Lung (tissue), 11 donors: ENCODE measurements at regions not wholly inside any gene's neighbourhood (a gene's known extent, or its start where the extent isn't known, plus 50 kb on each side); places are given as distances from the start of the nearest gene placed in this dataset.
"Not testable (repeated sequence)": the region's sequence is repeated elsewhere in the genome, so short reads cannot be mapped to it uniquely, and the experiment has no call there.

Source experiments
- ATAC-seq: fragments of 200-7000 bp; cut with Tn5 transposase; one replicate; pipeline ENCODE4 v1.9.1; 2020; ENCODE audit warnings: moderate number of reproducible peaks; ENCODE audit not compliant: insufficient read depth, low FRiP score
- DNase-seq, 3 donors: peaks; one replicate each; pipeline ENCODE4 v3.0.0-alpha.2; 2013 to 2017
- H3K27ac ChIP-seq, 2 donors: one replicate each; pipeline ENCODE4 v1.5.1; 2013; ENCODE audit warnings: mild to moderate bottlenecking in 2 of 2, moderate library complexity in 2 of 2, control low read depth in 1 of 2, inconsistent platforms in 1 of 2, low read depth in 1 of 2, low read length in 1 of 2
- H3K27me3 ChIP-seq, 3 donors: one replicate each; pipeline ENCODE4 v1.5.1; 2013; ENCODE audit warnings: low read length in 2 of 3; ENCODE audit not compliant: control insufficient read depth in 3 of 3, insufficient read depth in 3 of 3
- H3K36me3 ChIP-seq, 4 donors: one replicate each; pipeline ENCODE4 v1.5.1; 2013; ENCODE audit warnings: low read length in 4 of 4, mild to moderate bottlenecking in 1 of 4, moderate library complexity in 1 of 4; ENCODE audit not compliant: control insufficient read depth in 4 of 4, insufficient read depth in 4 of 4
- H3K4me1 ChIP-seq, 5 donors: one replicate each; pipeline ENCODE4 v1.5.1; 2013; ENCODE audit warnings: low read length in 5 of 5, mild to moderate bottlenecking in 2 of 5, moderate library complexity in 1 of 5; ENCODE audit not compliant: control insufficient read depth in 5 of 5, insufficient read depth in 5 of 5
- H3K4me3 ChIP-seq: one replicate; pipeline ENCODE4 v1.5.1; 2013; ENCODE audit warnings: mild to moderate bottlenecking, control low read depth, moderate library complexity
- H3K9ac ChIP-seq, 2 donors: one replicate each; pipeline ENCODE4 v1.5.1; 2013; ENCODE audit warnings: low read length in 2 of 2, control low read depth in 1 of 2; ENCODE audit not compliant: insufficient read depth in 1 of 2
- H3K9me3 ChIP-seq, 4 donors: one replicate each; pipeline ENCODE4 v1.5.1; 2013; ENCODE audit warnings: low read length in 3 of 4, mild to moderate bottlenecking in 1 of 4, moderate library complexity in 1 of 4; ENCODE audit not compliant: control insufficient read depth in 4 of 4, insufficient read depth in 3 of 4
- WGBS, 2 donors: extraction: QIAGEN DNeasy Blood & Tissue Kit; methylation state at CpG; one replicate each; pipeline ENCODE4 v1.1.7; 2013; 5-methylcytosine and 5-hydroxymethylcytosine counted together
- TF ChIP-seq, protein P1 (sequence below): IDR thresholded peaks from 2 replicates; pipeline ENCODE4 v1.5.1; 2012; ENCODE audit warnings: mild to moderate bottlenecking; ENCODE audit errors: control extremely low read depth, extremely low read depth
- donor health status: control.
- donor health status: control.
- donor health status: Bipolar disorder and iron deficiency.
- donor health status: healthy.
- donor health status: DM: yes; HTN: yes; CAD: no.

DNA sequence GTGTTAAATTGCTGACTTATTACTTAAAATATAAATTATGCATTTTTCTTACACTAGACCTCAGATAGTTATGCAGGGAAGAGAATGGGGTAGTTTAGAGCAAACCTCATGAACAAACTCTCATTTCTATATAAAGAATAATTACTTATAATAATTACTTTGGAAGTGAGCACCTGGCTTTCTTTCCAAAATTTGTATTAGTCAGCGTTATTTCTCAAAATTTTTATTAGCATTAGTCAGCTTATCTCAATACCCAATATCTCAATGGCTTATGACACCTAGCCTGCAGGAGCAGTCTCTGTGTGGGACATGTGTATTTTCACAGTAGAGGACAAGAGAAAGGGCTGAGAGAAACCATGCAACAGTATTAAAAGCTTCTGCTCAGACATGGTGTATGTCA is 849.2 kb upstream of the HS3ST5 start:
- ATAC-seq (no peak), DNase-seq (no peak)
- no peaks in the 10 kb centered on the region for H3K4me1 ChIP-seq
- no peak overlapping the region for H3K27ac ChIP-seq
- H3K4me3 ChIP-seq = no peak overlapping the region
- WGBS, 2 donors = 83 to 90% methylated on average over 1 of the region's 1 CpG
- TF ChIP-seq, protein P1, sequence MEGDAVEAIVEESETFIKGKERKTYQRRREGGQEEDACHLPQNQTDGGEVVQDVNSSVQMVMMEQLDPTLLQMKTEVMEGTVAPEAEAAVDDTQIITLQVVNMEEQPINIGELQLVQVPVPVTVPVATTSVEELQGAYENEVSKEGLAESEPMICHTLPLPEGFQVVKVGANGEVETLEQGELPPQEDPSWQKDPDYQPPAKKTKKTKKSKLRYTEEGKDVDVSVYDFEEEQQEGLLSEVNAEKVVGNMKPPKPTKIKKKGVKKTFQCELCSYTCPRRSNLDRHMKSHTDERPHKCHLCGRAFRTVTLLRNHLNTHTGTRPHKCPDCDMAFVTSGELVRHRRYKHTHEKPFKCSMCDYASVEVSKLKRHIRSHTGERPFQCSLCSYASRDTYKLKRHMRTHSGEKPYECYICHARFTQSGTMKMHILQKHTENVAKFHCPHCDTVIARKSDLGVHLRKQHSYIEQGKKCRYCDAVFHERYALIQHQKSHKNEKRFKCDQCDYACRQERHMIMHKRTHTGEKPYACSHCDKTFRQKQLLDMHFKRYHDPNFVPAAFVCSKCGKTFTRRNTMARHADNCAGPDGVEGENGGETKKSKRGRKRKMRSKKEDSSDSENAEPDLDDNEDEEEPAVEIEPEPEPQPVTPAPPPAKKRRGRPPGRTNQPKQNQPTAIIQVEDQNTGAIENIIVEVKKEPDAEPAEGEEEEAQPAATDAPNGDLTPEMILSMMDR = no peak
- H3K9ac ChIP-seq = no peak overlapping the region
- H3K36me3 ChIP-seq = no peaks in the 10 kb centered on the region
- no peaks in the 10 kb centered on the region for H3K9me3 ChIP-seq
- no peaks in the 10 kb centered on the region for H3K27me3 ChIP-seq

DNA sequence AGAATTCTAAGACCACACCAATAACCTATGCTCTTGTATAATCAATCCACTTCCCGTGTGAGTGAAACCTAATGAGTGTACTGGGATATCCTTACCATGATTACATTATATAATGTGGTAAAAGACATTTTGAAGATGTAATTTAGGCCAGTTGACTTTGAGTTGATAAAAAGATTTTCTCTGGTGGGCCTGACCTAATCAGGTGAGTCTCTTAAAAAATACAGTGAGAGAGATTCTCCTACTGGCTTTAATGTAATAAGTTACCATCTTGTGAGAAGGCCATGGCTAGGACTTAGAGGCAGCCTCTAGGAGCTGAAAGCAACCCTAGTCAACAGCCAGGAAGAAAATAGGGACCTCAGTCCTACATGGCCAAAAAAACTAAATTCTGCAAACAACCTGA is 847.7 kb upstream of the HS3ST5 start:
- no peaks in the 10 kb centered on the region for H3K36me3 ChIP-seq
- ATAC-seq (no peak), DNase-seq (no peak)
- no peaks in the 10 kb centered on the region for H3K27me3 ChIP-seq
- WGBS, 2 donors = 90 to 97% methylated on average over 1 of the region's 1 CpG
- H3K4me1 ChIP-seq = no peaks in the 10 kb centered on the region
- H3K9me3 ChIP-seq = no peaks in the 10 kb centered on the region
- TF ChIP-seq, protein P1 = no peak
- H3K4me3 ChIP-seq = no peak overlapping the region
- no peak overlapping the region for H3K9ac ChIP-seq
- no peak overlapping the region for H3K27ac ChIP-seq

DNA sequence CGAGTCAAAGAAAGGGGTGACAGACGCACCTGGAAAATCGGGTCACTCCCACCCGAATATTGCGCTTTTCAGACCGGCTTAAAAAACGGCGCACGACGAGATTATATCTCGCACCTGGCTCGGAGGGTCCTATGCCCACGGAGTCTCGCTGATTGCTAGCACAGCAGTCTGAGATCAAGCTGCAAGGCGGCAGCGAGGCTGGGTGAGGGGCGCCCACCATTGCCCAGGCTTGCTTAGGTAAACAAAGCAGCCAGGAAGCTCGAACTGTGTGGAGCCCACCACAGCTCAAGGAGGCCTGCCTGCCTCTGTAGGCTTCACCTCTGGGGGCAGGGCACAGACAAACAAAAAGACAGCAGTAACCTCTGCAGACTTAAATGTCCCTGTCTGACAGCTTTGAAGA is 832.6 kb upstream of the HS3ST5 start:
- not testable (repeated sequence) for ATAC-seq, H3K4me3 ChIP-seq, H3K27ac ChIP-seq, H3K9ac ChIP-seq, H3K36me3 ChIP-seq, H3K9me3 ChIP-seq, H3K4me1 ChIP-seq, H3K27me3 ChIP-seq, DNase-seq
- 91 to 92% methylated on average over 17 to 18 of the region's 18 CpGs for WGBS, 2 donors

DNA sequence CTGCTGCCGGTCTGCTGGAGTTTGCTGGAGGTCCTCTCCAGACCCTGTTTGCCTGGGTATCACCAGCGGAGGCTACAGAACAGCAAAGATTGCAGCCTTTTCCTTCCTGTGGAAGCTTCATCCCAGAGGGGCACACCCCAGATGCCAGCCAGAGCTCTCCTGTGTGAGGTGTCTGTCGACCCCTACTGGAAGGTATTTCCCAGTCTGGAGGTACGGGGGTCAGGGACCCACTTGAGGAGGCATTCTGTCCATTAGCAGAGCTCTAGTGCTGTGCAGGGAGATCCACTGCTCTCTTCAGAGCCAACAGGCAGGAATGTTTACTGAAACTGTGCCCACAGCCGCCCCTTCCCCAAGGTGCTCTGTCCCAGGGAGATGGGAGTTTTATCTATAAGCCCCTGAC is 823.1 kb upstream of the HS3ST5 start:
- not testable (repeated sequence) for DNase-seq, H3K27me3 ChIP-seq, ATAC-seq, H3K4me3 ChIP-seq, H3K9me3 ChIP-seq, H3K9ac ChIP-seq, H3K27ac ChIP-seq, H3K4me1 ChIP-seq, H3K36me3 ChIP-seq
- 75 to 76% methylated on average over 5 of the region's 5 CpGs for WGBS, 2 donors

DNA sequence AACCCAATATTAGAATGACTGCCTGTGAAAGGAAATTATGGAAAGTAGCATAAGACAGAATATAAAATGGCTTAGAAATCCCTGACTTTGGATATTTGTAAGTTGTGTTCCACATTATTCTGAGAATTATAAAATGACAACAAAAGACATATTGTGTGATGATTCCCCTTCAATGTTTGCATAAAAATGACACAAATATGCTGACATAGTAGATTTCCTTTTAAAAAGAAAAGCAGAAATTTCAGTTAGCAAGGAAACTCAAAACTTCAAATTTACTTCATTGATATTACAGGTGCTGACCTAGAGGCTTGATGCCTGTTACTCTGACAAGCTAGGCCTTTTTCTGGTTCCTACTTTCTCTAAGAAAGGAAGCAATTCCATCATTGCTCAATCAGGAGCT is 816.9 kb upstream of the HS3ST5 start:
- Histone ChIP-seq H3K9me3 (peaks cover 0 to 8% (median 0%) of the 10 kb centered on the region in 4 donors), H3K36me3 (no peaks in the 10 kb centered on the region), H3K9ac (no peak overlapping the region), H3K4me1 (no peaks in the 10 kb centered on the region), H3K27me3 (no peaks in the 10 kb centered on the region), H3K4me3 (no peak overlapping the region), H3K27ac (no peak overlapping the region)
- TF ChIP-seq, protein P1 = no peak
- ATAC-seq = no peak
- DNase-seq = no peak
